K562 (cell line): ENCODE measurements at regions not wholly inside any gene's neighbourhood (a gene's known extent, or its start where the extent isn't known, plus 50 kb on each side); places are given as distances from the start of the nearest gene placed in this dataset.

Experiments
- ATAC-seq: fragments of 200-7000 bp; cut with Tn5 transposase; 3 replicates; pipeline ENCODE4 v1.9.1; 2020; ENCODE audit warnings: moderate library complexity
- BruUV-seq: library from RNA; stranded (reverse); fragments of 400-500 nt; replicated peaks from 2 replicates; lab custom pipeline; 2021; lab: Mats Ljungman, UMichigan
- CTCF ChIA-PET: fragments of 300-600 bp; formaldehyde crosslinking; extraction: SDS; loops from one replicate; lab custom pipeline; 2021; ENCODE audit warnings: low intra/inter-chr PET ratio; lab: Yijun Ruan, JAX
- POLR2A ChIA-PET: fragments of 300-600, 350-650 bp; sonication (Branson Sonifier 250); formaldehyde crosslinking; extraction: SDS; loops from one replicate; lab custom pipeline; 2021; ENCODE audit warnings: antibody characterized with exemption, inconsistent platforms; lab: Yijun Ruan, JAX
- DNase-seq, 4 experiments: peaks; one replicate each; pipeline versions ENCODE4 v3.0.0 to v3.0.0-alpha.2; 2011 to 2018; ENCODE audit warnings: low spot score in 3 of 4, mixed read lengths in 3 of 4; ENCODE audit errors: extremely low read depth in 1 of 4
- FAIRE-seq: peaks from 2 replicates; lab custom pipeline; 2011; peaks lifted over from hg19 to GRCh38; lab: Jason Lieb, UNC
- H2AFZ ChIP-seq: 2 replicates; pipeline ENCODE4 v1.6.0; 2011; ENCODE audit warnings: low read depth, low read length, control low read depth, inconsistent platforms
- H3K27ac ChIP-seq: fragments of 200-600 bp; 3 replicates; pipeline ENCODE4 v1.8.0; 2011; ENCODE audit warnings: low read depth, mild to moderate bottlenecking, control low read depth, inconsistent platforms, low read length, moderate library complexity, mixed read lengths; ENCODE audit errors: extremely low read depth
- H3K27me3 ChIP-seq, 2 experiments: fragments of 300-600 bp in 1 of 2; 2 replicates in 1 of 2; 3 replicates in 1 of 2; pipeline versions ENCODE4 v1.6.0 to v1.8.0; 2011; ENCODE audit warnings: inconsistent platforms in 2 of 2, low read length in 2 of 2, mild to moderate bottlenecking in 1 of 2, mixed read lengths in 1 of 2, moderate library complexity in 1 of 2; ENCODE audit not compliant: control insufficient read depth in 2 of 2, insufficient read depth in 2 of 2
- H3K36me3 ChIP-seq: fragments of 300-600 bp; 3 replicates; pipeline ENCODE4 v1.8.0; 2011; ENCODE audit warnings: mild to moderate bottlenecking, low read length, inconsistent platforms; ENCODE audit not compliant: control insufficient read depth, insufficient read depth
- H3K4me1 ChIP-seq, 2 experiments: fragments of 200-600 bp in 1 of 2; replicated peaks in 1 of 2; 2 replicates in 1 of 2; 3 replicates in 1 of 2; pipeline versions ENCODE4 v1.5.1 to v1.8.0; 2011; ENCODE audit warnings: inconsistent platforms in 2 of 2, low read length in 2 of 2, mild to moderate bottlenecking in 1 of 2, mixed read lengths in 1 of 2, moderate library complexity in 1 of 2; ENCODE audit not compliant: control insufficient read depth in 2 of 2, insufficient read depth in 2 of 2
- H3K4me2 ChIP-seq: 2 replicates; pipeline ENCODE4 v1.6.1; 2011; ENCODE audit warnings: low read length, control low read depth, inconsistent platforms, mixed read lengths; ENCODE audit not compliant: insufficient read depth
- H3K4me3 ChIP-seq: fragments of 200-600 bp; sonication (generic), shearing (Covaris generic); 2 replicates; pipeline ENCODE4 v1.5.1; 2016; ENCODE audit warnings: control low read depth, inconsistent platforms
- H3K79me2 ChIP-seq: fragments of 200-600 bp; 3 replicates; pipeline ENCODE4 v1.8.0; 2011; ENCODE audit warnings: low read length, inconsistent platforms; ENCODE audit not compliant: control insufficient read depth, insufficient read depth
- H3K9ac ChIP-seq, 2 experiments: 2 replicates each; pipeline versions ENCODE4 v1.6.0 to v1.6.1; 2011; ENCODE audit warnings: low read depth in 2 of 2, low read length in 2 of 2, control low read depth in 1 of 2, inconsistent platforms in 1 of 2, mild to moderate bottlenecking in 1 of 2, mixed read lengths in 1 of 2; ENCODE audit not compliant: insufficient read depth in 1 of 2
- H3K9me1 ChIP-seq: one replicate; pipeline ENCODE4 v1.6.0; 2011; ENCODE audit warnings: inconsistent platforms, mild to moderate bottlenecking, low read length, moderate library complexity; ENCODE audit not compliant: control insufficient read depth, insufficient read depth
- H3K9me3 ChIP-seq: replicated peaks from 2 replicates; pipeline ENCODE4 v1.5.1; 2011; ENCODE audit warnings: low read depth, low read length, inconsistent platforms; ENCODE audit not compliant: control insufficient read depth, insufficient read depth
- H4K20me1 ChIP-seq: replicated peaks from 2 replicates; pipeline ENCODE4 v1.6.1; 2011; ENCODE audit warnings: low read length, inconsistent platforms, mixed read lengths; ENCODE audit not compliant: control insufficient read depth, insufficient read depth
- BHLHE40 ChIP-seq: IDR thresholded peaks from 2 replicates; pipeline ENCODE4 v1.6.1; 2011; ENCODE audit warnings: low read length, improper control_type of control experiment
- BRD9 ChIP-seq: fragments of 450-650 bp; IDR thresholded peaks from 2 replicates; pipeline ENCODE4 v1.6.1; 2018; ENCODE audit warnings: low read depth; ENCODE audit not compliant: partially characterized antibody
- CBX1 ChIP-seq: sonication (generic); IDR thresholded peaks from 2 replicates; pipeline ENCODE4 v1.6.1; 2016; ENCODE audit warnings: antibody characterized with exemption, low read depth, mild to moderate bottlenecking
- CTBP1 ChIP-seq: fragments of 450-650 bp; IDR thresholded peaks from 2 replicates; pipeline ENCODE4 v1.6.1; 2016; ENCODE audit warnings: borderline replicate concordance
- ERF ChIP-seq: fragments of 450-650 bp; formaldehyde crosslinking; IDR thresholded peaks from 2 replicates; pipeline ENCODE4 v1.4.0; 2020; ENCODE audit warnings: mild to moderate bottlenecking, mixed read lengths
- FOXJ2 ChIP-seq: fragments of 200-800 bp; sonication (Bioruptor generic); IDR thresholded peaks from 2 replicates; pipeline ENCODE4 v1.6.1; 2016; ENCODE audit warnings: missing genetic modification characterization, missing compliant biosample characterization
- GATA2 ChIP-seq: sonication (generic); formaldehyde crosslinking; IDR thresholded peaks from 2 replicates; pipeline ENCODE4 v1.4.0; 2020; ENCODE audit warnings: mild to moderate bottlenecking, missing genetic modification reagents
- HNRNPLL ChIP-seq: fragments of 200-400 bp; formaldehyde crosslinking; IDR thresholded peaks from 2 replicates; pipeline ENCODE4 v1.6.1; 2017; ENCODE audit warnings: low read length, low read depth, mild to moderate bottlenecking; ENCODE audit not compliant: poor library complexity, severe bottlenecking
- KDM4B ChIP-seq, 2 experiments: fragments of 450-650 bp in 1 of 2; sonication (generic) in 1 of 2; IDR thresholded peaks; 2 replicates each; pipeline ENCODE4 v1.6.1; 2016 to 2017; ENCODE audit warnings: borderline replicate concordance in 2 of 2, antibody characterized with exemption in 1 of 2, low read depth in 1 of 2, mild to moderate bottlenecking in 1 of 2
- MYNN ChIP-seq, 2 experiments: sonication (generic); formaldehyde crosslinking in 1 of 2; IDR thresholded peaks; 2 replicates each; pipeline versions ENCODE4 v1.5.0 to v1.6.1; 2016 to 2020; ENCODE audit warnings: antibody characterized with exemption in 1 of 2, missing genetic modification reagents in 1 of 2
- PTTG1 ChIP-seq: fragments of 450-650 bp; IDR thresholded peaks from 2 replicates; pipeline ENCODE4 v1.6.1; 2016; ENCODE audit warnings: low read depth, mild to moderate bottlenecking, missing genetic modification characterization, missing compliant biosample characterization
- ZNF146 ChIP-seq: IDR thresholded peaks from one replicate; pipeline ENCODE4 v1.6.1; 2018; ENCODE audit warnings: missing compliant biosample characterization; ENCODE audit not compliant: unreplicated experiment
- ZNF354B ChIP-seq: fragments of 250-450 bp; sonication (Bioruptor Pico); IDR thresholded peaks from 2 replicates; pipeline ENCODE4 v1.4.0; 2020
- ZNF431 ChIP-seq: sonication (generic); formaldehyde crosslinking; IDR thresholded peaks from 2 replicates; pipeline ENCODE4 v1.8.0; 2022; ENCODE audit warnings: mild to moderate bottlenecking, missing genetic modification reagents
- ZNF551 ChIP-seq: fragments of 250-450 bp; sonication (Bioruptor Pico); IDR thresholded peaks from 2 replicates; pipeline ENCODE4 v1.5.0; 2021; ENCODE audit warnings: mild to moderate bottlenecking, moderate library complexity
- ZNF639 ChIP-seq, 2 experiments: fragments of 200-800 bp in 1 of 2; sonication (Bioruptor generic) in 1 of 2; sonication (generic) in 1 of 2; formaldehyde crosslinking in 1 of 2; IDR thresholded peaks in 1 of 2; conservative IDR thresholded peaks in 1 of 2; 2 replicates each; pipeline versions ENCODE4 v1.5.0 to v1.6.1; 2016 to 2020; ENCODE audit warnings: missing compliant biosample characterization in 1 of 2, missing genetic modification characterization in 1 of 2, missing genetic modification reagents in 1 of 2
- ZNF766 ChIP-seq: fragments of 200-800 bp; sonication (Bioruptor generic); conservative IDR thresholded peaks from 2 replicates; pipeline ENCODE4 v1.6.1; 2016; ENCODE audit warnings: missing genetic modification characterization, missing compliant biosample characterization
- WGBS: fragments of 100-300 bp; shearing (Covaris generic); methylation state at CpG from one replicate; pipeline ENCODE4 v1.1.6; 2016; ENCODE audit warnings: low coverage, mixed read lengths; ENCODE audit not compliant: insufficient coverage; ENCODE audit errors: missing lambda C conversion rate; 5-methylcytosine and 5-hydroxymethylcytosine counted together
- in situ Hi-C: fragments of 300-500 bp; cut with MboI; formaldehyde crosslinking; loops from 4 replicates; pipeline ENCODE4 v1.15.0; 2018; ENCODE audit warnings: inconsistent platforms, mixed read lengths
- intact Hi-C: fragments of 100-400 bp; cut with micrococcal nuclease; formaldehyde crosslinking; loops from 2 replicates; pipeline ENCODE4 v1.14.2; 2022

DNA sequence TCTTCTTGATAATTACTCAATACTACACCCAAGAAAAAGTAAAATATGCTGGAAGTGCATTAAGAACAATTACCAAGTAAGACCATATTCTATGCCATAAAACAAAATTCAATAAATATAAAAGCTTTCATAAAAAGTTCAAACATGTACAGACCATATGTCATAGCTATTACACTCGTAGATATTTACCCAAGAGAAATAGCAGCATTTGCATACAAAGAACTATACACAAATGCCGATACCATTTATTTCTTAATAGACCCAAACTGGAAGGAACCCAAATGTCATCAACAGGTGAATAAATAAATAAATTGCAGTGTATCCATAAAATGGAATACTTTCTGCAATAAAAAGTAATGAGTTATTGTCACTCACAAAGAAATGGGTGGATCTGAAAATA is 78.3 kb upstream of the SLC16A7 start:
- no peak for ATAC-seq
- CTCF ChIA-PET = no interaction called here
- no peak for DNase-seq
- H3K27ac ChIP-seq = no peak overlapping the region
- H3K27me3 ChIP-seq = no peaks in the 10 kb centered on the region
- no peak overlapping the region for H3K9ac ChIP-seq
- in situ Hi-C loops (no loop called here), intact Hi-C loops (no loop called here)
- no peaks in the 10 kb centered on the region for H4K20me1 ChIP-seq
- H3K4me2 ChIP-seq = no peak overlapping the region
- 5% methylated on average over 2 of the region's 2 CpGs for WGBS
- no peaks in the 10 kb centered on the region for H3K79me2 ChIP-seq
- no peaks in the 10 kb centered on the region for H3K9me1 ChIP-seq
- POLR2A ChIA-PET = no interaction called here
- H3K4me3 ChIP-seq = no peak overlapping the region
- FAIRE-seq = no peak
- no peaks in the 10 kb centered on the region for H3K9me3 ChIP-seq
- no peaks in the 10 kb centered on the region for H3K36me3 ChIP-seq
- H2AFZ ChIP-seq = no peak overlapping the region
- H3K4me1 ChIP-seq = no peaks in the 10 kb centered on the region
- TF ChIP-seq PTTG1 (tag) (no peak), ZNF766 (CRISPR knock-in tag) (no peak), BHLHE40 (no peak), CBX1 (no peak), MYNN (IDR thresholded peaks at IDR 0.05) (no peak), MYNN (CRISPR knock-in tag; IDR thresholded peaks at IDR 0.05) (no peak), BRD9 (no peak), ERF (CRISPR knock-in tag) (no peak), KDM4B (IDR thresholded peaks at IDR 0.05; ENCODE audit: borderline replicate concordance in 2 of 2, low read depth in 1 of 2) (no peak), GATA2 (CRISPR knock-in tag) (no peak), ZNF551 (CRISPR knock-in tag) (no peak), ZNF639 (CRISPR knock-in tag; conservative IDR thresholded peaks at IDR 0.05 in 1 of 2, IDR thresholded peaks at IDR 0.05 in 1 of 2) (no peak), ZNF146 (CRISPR knock-in tag) (no peak), FOXJ2 (tag) (no peak), ZNF431 (no peak), ZNF354B (CRISPR knock-in tag) (no peak), CTBP1 (no peak), HNRNPLL (no peak)
- no TSS peak for BruUV-seq
